Adrenal gland (tissue), 5 donors: ENCODE measurements at regions not wholly inside any gene's neighbourhood (a gene's known extent, or its start where the extent isn't known, plus 50 kb on each side); places are given as distances from the start of the nearest gene placed in this dataset.

Experiments
- CTCF ChIP-seq, 6 experiments: fragments of 450-650 bp in 4 of 6; fragments of 200-600 bp in 2 of 6; sonication (generic) in 1 of 6; IDR thresholded peaks; 1 replicate in 5 of 6; 2 replicates in 1 of 6; pipeline versions ENCODE4 v1.5.1 to v1.8.0; 2016 to 2021; ENCODE audit warnings: antibody characterized with exemption in 6 of 6, mild to moderate bottlenecking in 2 of 6, moderate library complexity in 1 of 6
- POLR2A ChIP-seq, 2 donors: fragments of 450-650 bp; IDR thresholded peaks; one replicate each; pipeline ENCODE4 v1.6.1; 2017; ENCODE audit warnings: antibody characterized with exemption in 2 of 2, mild to moderate bottlenecking in 2 of 2, moderate library complexity in 1 of 2
- donor health status: DM: no; HTN: no; CAD: no.

GRCh38 chr5:143554187-143554717 lies 150.8 kb upstream of the NR3C1 start:
- no peak for TF ChIP-seq CTCF (IDR thresholded peaks at IDR 0.05)
- no peak for TF ChIP-seq POLR2A (IDR thresholded peaks at IDR 0.05)
